GM13977 (cell line): ENCODE measurements at regions not wholly inside any gene's neighbourhood (a gene's known extent, or its start where the extent isn't known, plus 50 kb on each side); places are given as distances from the start of the nearest gene placed in this dataset.

ENCODE experiments used
- DNase-seq: peaks from one replicate; pipeline ENCODE4 v3.0.0; 2012; ENCODE audit warnings: low spot score
- CTCF ChIP-seq: IDR thresholded peaks from 2 replicates; pipeline ENCODE4 v1.5.1; 2012; ENCODE audit warnings: mild to moderate bottlenecking, control low read depth; ENCODE audit not compliant: insufficient read depth; ENCODE audit errors: extremely low read depth, missing control alignments
- in situ Hi-C: fragments of 300-500 bp; cut with MboI; formaldehyde crosslinking; loops from one replicate; pipeline ENCODE4 v1.12.0; 2022; ENCODE audit warnings: low sequenced_read_pairs, low pct_unique_long_range_greater_than_20kb, mixed read lengths, inconsistent platforms; ENCODE audit not compliant: unreplicated experiment

GRCh38 chr4:111693758-111694157 lies 451.5 kb upstream of the FAM241A start:
- in situ Hi-C loops: no loop called here
- no peak for TF ChIP-seq CTCF

GRCh38 chr4:111695677-111696076 lies 449.6 kb upstream of the FAM241A start:
- TF ChIP-seq CTCF: no peak
- in situ Hi-C loops: no loop called here
- no peak for DNase-seq

More at GRCh38 chr4:111693758-111694157, 451.5 kb upstream of the FAM241A start:
- no peak for DNase-seq

- in situ Hi-C loops: no loop called here
- no peak for TF ChIP-seq CTCF
- no peak for DNase-seq
Measured at GRCh38 chr4:111696505-111696904, 448.7 kb upstream of the FAM241A start.

GRCh38 chr4:111697176-111697942 lies 447.9 kb upstream of the FAM241A start:
- TF ChIP-seq CTCF: no peak
- in situ Hi-C loops: no loop called here
- no peak for DNase-seq

GRCh38 chr4:111698361-111698760 lies 446.9 kb upstream of the FAM241A start:
- no peak for TF ChIP-seq CTCF
- no peak for DNase-seq
- in situ Hi-C loops: no loop called here

GRCh38 chr4:111699165-111699564 lies 446.1 kb upstream of the FAM241A start:
- no peak for TF ChIP-seq CTCF
- in situ Hi-C loops: no loop called here
- DNase-seq: no peak
